WTC11 (cell line): ENCODE measurements at regions not wholly inside any gene's neighbourhood (a gene's known extent, or its start where the extent isn't known, plus 50 kb on each side); places are given as distances from the start of the nearest gene placed in this dataset.

Experiments
- ATAC-seq: fragments of 200-7000 bp; cut with Tn5 transposase; 2 replicates; pipeline ENCODE4 v1.10.0; 2021; ENCODE audit warnings: mild to moderate bottlenecking, moderate library complexity
- CTCF ChIA-PET: fragments of 300-600 bp; sonication (Branson Sonifier 250); formaldehyde crosslinking; loops from one replicate; lab custom pipeline; 2021; ENCODE audit warnings: antibody characterized with exemption; lab: Charles Lee
- POLR2A ChIA-PET: fragments of 350-600 bp; sonication (Branson Sonifier 250); formaldehyde crosslinking; loops from one replicate; lab custom pipeline; 2021; ENCODE audit warnings: antibody characterized with exemption; lab: Charles Lee
- DNase-seq: peaks from one replicate; pipeline ENCODE4 v3.0.0; 2021; ENCODE audit warnings: low spot score
- H3K27ac Mint-ChIP-seq: 2 replicates; pipeline ENCODE4 v1.8.0; 2021; ENCODE audit warnings: mixed read lengths
- H3K27me3 Mint-ChIP-seq: 2 replicates; pipeline ENCODE4 v1.8.0; 2021; ENCODE audit warnings: low read depth, mild to moderate bottlenecking, moderate library complexity, mixed read lengths
- H3K36me3 Mint-ChIP-seq: 2 replicates; pipeline ENCODE4 v1.8.0; 2021; ENCODE audit warnings: mixed read lengths
- H3K4me1 Mint-ChIP-seq: 2 replicates; pipeline ENCODE4 v1.8.0; 2022; ENCODE audit warnings: mixed read lengths
- H3K4me3 Mint-ChIP-seq: 2 replicates; pipeline ENCODE4 v1.8.0; 2021; ENCODE audit warnings: mild to moderate bottlenecking, moderate library complexity, mixed read lengths
- H3K9me3 Mint-ChIP-seq: 2 replicates; pipeline ENCODE4 v1.8.0; 2021; ENCODE audit warnings: mixed read lengths
- FOXJ3 ChIP-seq: sonication (generic); formaldehyde crosslinking; IDR thresholded peaks from 2 replicates; pipeline ENCODE4 v1.9.0; 2021; ENCODE audit warnings: missing genetic modification reagents, mild to moderate bottlenecking, borderline replicate concordance
- JAZF1 ChIP-seq: fragments of 250-450 bp; sonication (Bioruptor Pico); IDR thresholded peaks from 2 replicates; pipeline ENCODE4 v1.9.0; 2021; ENCODE audit warnings: moderate library complexity, mild to moderate bottlenecking, inconsistent platforms
- JUN ChIP-seq: sonication (generic); formaldehyde crosslinking; IDR thresholded peaks from 2 replicates; pipeline ENCODE4 v1.8.0; 2023; ENCODE audit warnings: mild to moderate bottlenecking, missing genetic modification reagents
- MXD4 ChIP-seq: fragments of 250-450 bp; sonication (Bioruptor Pico); IDR thresholded peaks from 2 replicates; pipeline ENCODE4 v1.8.0; 2021; ENCODE audit warnings: mild to moderate bottlenecking, moderate library complexity, borderline replicate concordance
- NR1H2 ChIP-seq: sonication (generic); formaldehyde crosslinking; IDR thresholded peaks from 2 replicates; pipeline ENCODE4 v1.9.0; 2021; ENCODE audit warnings: mild to moderate bottlenecking, moderate library complexity, missing genetic modification reagents
- NR2C2 ChIP-seq: sonication (generic); formaldehyde crosslinking; IDR thresholded peaks from 2 replicates; pipeline ENCODE4 v1.8.0; 2022; ENCODE audit warnings: mild to moderate bottlenecking, missing genetic modification reagents
- NR3C1 ChIP-seq: sonication (generic); formaldehyde crosslinking; conservative IDR thresholded peaks from 2 replicates; pipeline ENCODE4 v1.8.1; 2023; ENCODE audit warnings: low read depth, mild to moderate bottlenecking, missing genetic modification reagents
- RORB ChIP-seq: fragments of 250-450 bp; sonication (Bioruptor Pico); IDR thresholded peaks from 2 replicates; pipeline ENCODE4 v1.9.0; 2021; ENCODE audit warnings: mild to moderate bottlenecking
- TCF7 ChIP-seq: sonication (generic); formaldehyde crosslinking; IDR thresholded peaks from 2 replicates; pipeline ENCODE4 v1.8.0; 2022; ENCODE audit warnings: mild to moderate bottlenecking, low read depth, missing genetic modification reagents, moderate library complexity
- ZNF138 ChIP-seq: sonication (generic); formaldehyde crosslinking; conservative IDR thresholded peaks from 2 replicates; pipeline ENCODE4 v1.8.1; 2022; ENCODE audit warnings: mild to moderate bottlenecking, moderate library complexity, missing genetic modification reagents
- ZNF232 ChIP-seq: sonication (generic); formaldehyde crosslinking; IDR thresholded peaks from 2 replicates; pipeline ENCODE4 v1.8.0; 2022; ENCODE audit warnings: mild to moderate bottlenecking, missing genetic modification reagents
- ZNF416 ChIP-seq: fragments of 250-450 bp; sonication (Bioruptor Pico); IDR thresholded peaks from 2 replicates; pipeline ENCODE4 v1.9.0; 2021; ENCODE audit warnings: mild to moderate bottlenecking, inconsistent platforms
- TF ChIP-seq, protein P1 (sequence below): sonication (generic); formaldehyde crosslinking; IDR thresholded peaks from 2 replicates; pipeline ENCODE4 v1.8.1; 2023; ENCODE audit warnings: mild to moderate bottlenecking, missing genetic modification reagents, borderline replicate concordance
- TF ChIP-seq, protein P2 (sequence below): sonication (generic); formaldehyde crosslinking; conservative IDR thresholded peaks from 2 replicates; pipeline ENCODE4 v1.8.1; 2022; ENCODE audit warnings: mild to moderate bottlenecking, missing genetic modification reagents
- TF ChIP-seq, protein P3 (sequence below): fragments of 250-450 bp; sonication (Bioruptor Pico); IDR thresholded peaks from 2 replicates; pipeline ENCODE4 v1.9.0; 2021; ENCODE audit warnings: moderate library complexity, mild to moderate bottlenecking, inconsistent platforms, borderline replicate concordance
- TF ChIP-seq, protein P4 (sequence below): sonication (generic); formaldehyde crosslinking; IDR thresholded peaks from 2 replicates; pipeline ENCODE4 v1.8.0; 2023; ENCODE audit warnings: missing genetic modification reagents
- TF ChIP-seq, protein P5 (sequence below): sonication (generic); formaldehyde crosslinking; IDR thresholded peaks from 2 replicates; pipeline ENCODE4 v1.8.0; 2022; ENCODE audit warnings: missing genetic modification reagents

DNA sequence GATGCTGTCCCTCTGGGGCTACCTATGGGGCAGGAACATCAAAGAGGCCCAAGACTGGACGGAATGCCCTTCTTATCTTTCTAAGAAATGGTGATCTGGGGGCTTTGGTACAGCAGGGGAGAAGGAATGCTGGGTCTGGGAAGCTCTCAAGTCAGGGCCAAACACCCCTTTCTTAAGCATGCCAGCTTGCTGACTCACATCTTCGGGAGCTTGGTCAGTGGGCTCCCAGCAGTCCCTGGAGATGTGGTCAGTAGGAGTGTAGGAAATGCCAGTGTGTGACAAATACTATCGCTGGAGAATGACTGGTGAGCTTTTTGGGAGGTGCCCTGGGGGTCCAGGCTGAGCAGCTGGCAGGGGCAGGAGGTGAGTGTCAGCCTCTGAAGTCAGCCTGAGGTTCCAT is 105.0 kb upstream of the CDC42EP3 start:
- TF ChIP-seq MXD4 (CRISPR knock-in tag) = no peak
- TF ChIP-seq, protein P1, sequence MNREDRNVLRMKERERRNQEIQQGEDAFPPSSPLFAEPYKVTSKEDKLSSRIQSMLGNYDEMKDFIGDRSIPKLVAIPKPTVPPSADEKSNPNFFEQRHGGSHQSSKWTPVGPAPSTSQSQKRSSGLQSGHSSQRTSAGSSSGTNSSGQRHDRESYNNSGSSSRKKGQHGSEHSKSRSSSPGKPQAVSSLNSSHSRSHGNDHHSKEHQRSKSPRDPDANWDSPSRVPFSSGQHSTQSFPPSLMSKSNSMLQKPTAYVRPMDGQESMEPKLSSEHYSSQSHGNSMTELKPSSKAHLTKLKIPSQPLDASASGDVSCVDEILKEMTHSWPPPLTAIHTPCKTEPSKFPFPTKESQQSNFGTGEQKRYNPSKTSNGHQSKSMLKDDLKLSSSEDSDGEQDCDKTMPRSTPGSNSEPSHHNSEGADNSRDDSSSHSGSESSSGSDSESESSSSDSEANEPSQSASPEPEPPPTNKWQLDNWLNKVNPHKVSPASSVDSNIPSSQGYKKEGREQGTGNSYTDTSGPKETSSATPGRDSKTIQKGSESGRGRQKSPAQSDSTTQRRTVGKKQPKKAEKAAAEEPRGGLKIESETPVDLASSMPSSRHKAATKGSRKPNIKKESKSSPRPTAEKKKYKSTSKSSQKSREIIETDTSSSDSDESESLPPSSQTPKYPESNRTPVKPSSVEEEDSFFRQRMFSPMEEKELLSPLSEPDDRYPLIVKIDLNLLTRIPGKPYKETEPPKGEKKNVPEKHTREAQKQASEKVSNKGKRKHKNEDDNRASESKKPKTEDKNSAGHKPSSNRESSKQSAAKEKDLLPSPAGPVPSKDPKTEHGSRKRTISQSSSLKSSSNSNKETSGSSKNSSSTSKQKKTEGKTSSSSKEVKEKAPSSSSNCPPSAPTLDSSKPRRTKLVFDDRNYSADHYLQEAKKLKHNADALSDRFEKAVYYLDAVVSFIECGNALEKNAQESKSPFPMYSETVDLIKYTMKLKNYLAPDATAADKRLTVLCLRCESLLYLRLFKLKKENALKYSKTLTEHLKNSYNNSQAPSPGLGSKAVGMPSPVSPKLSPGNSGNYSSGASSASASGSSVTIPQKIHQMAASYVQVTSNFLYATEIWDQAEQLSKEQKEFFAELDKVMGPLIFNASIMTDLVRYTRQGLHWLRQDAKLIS (CRISPR knock-in tag) = no peak
- TF ChIP-seq, protein P2, sequence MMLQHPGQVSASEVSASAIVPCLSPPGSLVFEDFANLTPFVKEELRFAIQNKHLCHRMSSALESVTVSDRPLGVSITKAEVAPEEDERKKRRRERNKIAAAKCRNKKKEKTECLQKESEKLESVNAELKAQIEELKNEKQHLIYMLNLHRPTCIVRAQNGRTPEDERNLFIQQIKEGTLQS = no peak
- no peak overlapping the region for H3K4me3 Mint-ChIP-seq
- no peak for DNase-seq
- H3K27ac Mint-ChIP-seq = no peak overlapping the region
- peaks cover 29% of the 10 kb centered on the region for H3K9me3 Mint-ChIP-seq
- no peaks in the 10 kb centered on the region for H3K27me3 Mint-ChIP-seq
- ChIA-PET CTCF (interaction anchor here (0.8 to 1.2 kb wide), 3 partner anchors 104 to 381 kb away, joined by 3 to 5 read pairs (median 4); no protein-coding TSS in a partner anchor), POLR2A (interaction anchor here (0.7 kb wide), 2 partner anchors 17 to 1269 kb away, joined by 3 read pairs; no protein-coding TSS in a partner anchor)
- peaks cover 15% of the 10 kb centered on the region for H3K36me3 Mint-ChIP-seq
- peak; percentile 60 for ATAC-seq
- peaks cover 15% of the 10 kb centered on the region for H3K4me1 Mint-ChIP-seq

DNA sequence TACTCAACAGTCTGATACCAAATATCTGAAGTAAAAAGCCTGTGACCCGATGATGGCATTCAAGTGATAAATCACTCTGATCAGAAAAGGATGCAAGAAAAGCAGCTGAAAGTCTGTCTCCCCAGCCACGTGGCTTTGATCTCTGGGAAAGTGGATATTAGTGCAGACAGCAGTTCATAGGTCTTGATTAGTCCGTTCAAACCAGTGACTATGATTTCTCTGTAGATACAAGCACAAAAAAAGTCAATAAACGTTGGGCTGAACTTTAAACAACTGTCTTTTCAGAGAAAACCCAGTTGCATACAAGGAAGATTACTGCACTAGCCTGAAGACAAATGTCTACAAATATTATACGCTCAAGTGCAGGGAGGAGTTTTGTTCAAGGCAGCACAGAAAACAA is 107.7 kb upstream of the CDC42EP3 start:
- H3K4me3 Mint-ChIP-seq = no peak overlapping the region
- no peaks in the 10 kb centered on the region for H3K27me3 Mint-ChIP-seq
- TF ChIP-seq TCF7 (CRISPR knock-in tag) = no peak
- TF ChIP-seq, protein P3, sequence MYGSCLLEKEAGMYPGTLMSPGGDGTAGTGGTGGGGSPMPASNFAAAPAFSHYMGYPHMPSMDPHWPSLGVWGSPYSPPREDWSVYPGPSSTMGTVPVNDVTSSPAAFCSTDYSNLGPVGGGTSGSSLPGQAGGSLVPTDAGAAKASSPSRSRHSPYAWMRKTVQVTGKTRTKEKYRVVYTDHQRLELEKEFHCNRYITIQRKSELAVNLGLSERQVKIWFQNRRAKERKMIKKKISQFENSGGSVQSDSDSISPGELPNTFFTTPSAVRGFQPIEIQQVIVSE (CRISPR knock-in tag) = no peak
- TF ChIP-seq JAZF1 = no peak
- TF ChIP-seq, protein P4, sequence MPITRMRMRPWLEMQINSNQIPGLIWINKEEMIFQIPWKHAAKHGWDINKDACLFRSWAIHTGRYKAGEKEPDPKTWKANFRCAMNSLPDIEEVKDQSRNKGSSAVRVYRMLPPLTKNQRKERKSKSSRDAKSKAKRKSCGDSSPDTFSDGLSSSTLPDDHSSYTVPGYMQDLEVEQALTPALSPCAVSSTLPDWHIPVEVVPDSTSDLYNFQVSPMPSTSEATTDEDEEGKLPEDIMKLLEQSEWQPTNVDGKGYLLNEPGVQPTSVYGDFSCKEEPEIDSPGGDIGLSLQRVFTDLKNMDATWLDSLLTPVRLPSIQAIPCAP (CRISPR knock-in tag) = no peak
- TF ChIP-seq NR3C1 (CRISPR knock-in tag) = no peak
- no peak for TF ChIP-seq NR2C2 (CRISPR knock-in tag)
- no peak for TF ChIP-seq ZNF416 (CRISPR knock-in tag)
- TF ChIP-seq NR1H2 = no peak
- no peak for TF ChIP-seq JUN (CRISPR knock-in tag)
- no peak for TF ChIP-seq ZNF138 (CRISPR knock-in tag)
- no peak for TF ChIP-seq ZNF232 (CRISPR knock-in tag)
- TF ChIP-seq RORB (CRISPR knock-in tag) = no peak
- TF ChIP-seq, protein P1 (CRISPR knock-in tag) = no peak
- TF ChIP-seq, protein P5, sequence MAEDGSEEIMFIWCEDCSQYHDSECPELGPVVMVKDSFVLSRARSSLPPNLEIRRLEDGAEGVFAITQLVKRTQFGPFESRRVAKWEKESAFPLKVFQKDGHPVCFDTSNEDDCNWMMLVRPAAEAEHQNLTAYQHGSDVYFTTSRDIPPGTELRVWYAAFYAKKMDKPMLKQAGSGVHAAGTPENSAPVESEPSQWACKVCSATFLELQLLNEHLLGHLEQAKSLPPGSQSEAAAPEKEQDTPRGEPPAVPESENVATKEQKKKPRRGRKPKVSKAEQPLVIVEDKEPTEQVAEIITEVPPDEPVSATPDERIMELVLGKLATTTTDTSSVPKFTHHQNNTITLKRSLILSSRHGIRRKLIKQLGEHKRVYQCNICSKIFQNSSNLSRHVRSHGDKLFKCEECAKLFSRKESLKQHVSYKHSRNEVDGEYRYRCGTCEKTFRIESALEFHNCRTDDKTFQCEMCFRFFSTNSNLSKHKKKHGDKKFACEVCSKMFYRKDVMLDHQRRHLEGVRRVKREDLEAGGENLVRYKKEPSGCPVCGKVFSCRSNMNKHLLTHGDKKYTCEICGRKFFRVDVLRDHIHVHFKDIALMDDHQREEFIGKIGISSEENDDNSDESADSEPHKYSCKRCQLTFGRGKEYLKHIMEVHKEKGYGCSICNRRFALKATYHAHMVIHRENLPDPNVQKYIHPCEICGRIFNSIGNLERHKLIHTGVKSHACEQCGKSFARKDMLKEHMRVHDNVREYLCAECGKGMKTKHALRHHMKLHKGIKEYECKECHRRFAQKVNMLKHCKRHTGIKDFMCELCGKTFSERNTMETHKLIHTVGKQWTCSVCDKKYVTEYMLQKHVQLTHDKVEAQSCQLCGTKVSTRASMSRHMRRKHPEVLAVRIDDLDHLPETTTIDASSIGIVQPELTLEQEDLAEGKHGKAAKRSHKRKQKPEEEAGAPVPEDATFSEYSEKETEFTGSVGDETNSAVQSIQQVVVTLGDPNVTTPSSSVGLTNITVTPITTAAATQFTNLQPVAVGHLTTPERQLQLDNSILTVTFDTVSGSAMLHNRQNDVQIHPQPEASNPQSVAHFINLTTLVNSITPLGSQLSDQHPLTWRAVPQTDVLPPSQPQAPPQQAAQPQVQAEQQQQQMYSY (CRISPR knock-in tag) = no peak
- no peak for TF ChIP-seq FOXJ3 (CRISPR knock-in tag)
- TF ChIP-seq, all 79 proteins: peak for 0
- ATAC-seq = no peak
- ChIA-PET CTCF (no interaction called here), POLR2A (no interaction called here)
- H3K27ac Mint-ChIP-seq = no peak overlapping the region
- H3K9me3 Mint-ChIP-seq = peaks cover 18% of the 10 kb centered on the region
- peaks cover 15% of the 10 kb centered on the region for H3K4me1 Mint-ChIP-seq
- H3K36me3 Mint-ChIP-seq = peaks cover 15% of the 10 kb centered on the region
- DNase-seq = no peak
